K562 (cell line): ENCODE measurements at regions not wholly inside any gene's neighbourhood (a gene's known extent, or its start where the extent isn't known, plus 50 kb on each side); places are given as distances from the start of the nearest gene placed in this dataset.

Experiments used
- ATAC-seq: fragments of 200-7000 bp; cut with Tn5 transposase; 3 replicates; pipeline ENCODE4 v1.9.1; 2020; ENCODE audit warnings: moderate library complexity
- BruUV-seq: library from RNA; stranded (reverse); fragments of 400-500 nt; replicated peaks from 2 replicates; lab custom pipeline; 2021; lab: Mats Ljungman, UMichigan
- CTCF ChIA-PET: fragments of 300-600 bp; formaldehyde crosslinking; extraction: SDS; loops from one replicate; lab custom pipeline; 2021; ENCODE audit warnings: low intra/inter-chr PET ratio; lab: Yijun Ruan, JAX
- POLR2A ChIA-PET: fragments of 300-600, 350-650 bp; sonication (Branson Sonifier 250); formaldehyde crosslinking; extraction: SDS; loops from one replicate; lab custom pipeline; 2021; ENCODE audit warnings: antibody characterized with exemption, inconsistent platforms; lab: Yijun Ruan, JAX
- DNase-seq, 4 experiments: peaks; one replicate each; pipeline versions ENCODE4 v3.0.0 to v3.0.0-alpha.2; 2011 to 2018; ENCODE audit warnings: low spot score in 3 of 4, mixed read lengths in 3 of 4; ENCODE audit errors: extremely low read depth in 1 of 4
- FAIRE-seq: peaks from 2 replicates; lab custom pipeline; 2011; peaks lifted over from hg19 to GRCh38; lab: Jason Lieb, UNC
- H2AFZ ChIP-seq: 2 replicates; pipeline ENCODE4 v1.6.0; 2011; ENCODE audit warnings: low read depth, low read length, control low read depth, inconsistent platforms
- H3K27ac ChIP-seq: fragments of 200-600 bp; 3 replicates; pipeline ENCODE4 v1.8.0; 2011; ENCODE audit warnings: low read depth, mild to moderate bottlenecking, control low read depth, inconsistent platforms, low read length, moderate library complexity, mixed read lengths; ENCODE audit errors: extremely low read depth
- H3K27me3 ChIP-seq, 2 experiments: fragments of 300-600 bp in 1 of 2; 2 replicates in 1 of 2; 3 replicates in 1 of 2; pipeline versions ENCODE4 v1.6.0 to v1.8.0; 2011; ENCODE audit warnings: inconsistent platforms in 2 of 2, low read length in 2 of 2, mild to moderate bottlenecking in 1 of 2, mixed read lengths in 1 of 2, moderate library complexity in 1 of 2; ENCODE audit not compliant: control insufficient read depth in 2 of 2, insufficient read depth in 2 of 2
- H3K36me3 ChIP-seq: fragments of 300-600 bp; 3 replicates; pipeline ENCODE4 v1.8.0; 2011; ENCODE audit warnings: mild to moderate bottlenecking, low read length, inconsistent platforms; ENCODE audit not compliant: control insufficient read depth, insufficient read depth
- H3K4me1 ChIP-seq, 2 experiments: fragments of 200-600 bp in 1 of 2; replicated peaks in 1 of 2; 2 replicates in 1 of 2; 3 replicates in 1 of 2; pipeline versions ENCODE4 v1.5.1 to v1.8.0; 2011; ENCODE audit warnings: inconsistent platforms in 2 of 2, low read length in 2 of 2, mild to moderate bottlenecking in 1 of 2, mixed read lengths in 1 of 2, moderate library complexity in 1 of 2; ENCODE audit not compliant: control insufficient read depth in 2 of 2, insufficient read depth in 2 of 2
- H3K4me2 ChIP-seq: 2 replicates; pipeline ENCODE4 v1.6.1; 2011; ENCODE audit warnings: low read length, control low read depth, inconsistent platforms, mixed read lengths; ENCODE audit not compliant: insufficient read depth
- H3K4me3 ChIP-seq: fragments of 200-600 bp; sonication (generic), shearing (Covaris generic); 2 replicates; pipeline ENCODE4 v1.5.1; 2016; ENCODE audit warnings: control low read depth, inconsistent platforms
- H3K79me2 ChIP-seq: fragments of 200-600 bp; 3 replicates; pipeline ENCODE4 v1.8.0; 2011; ENCODE audit warnings: low read length, inconsistent platforms; ENCODE audit not compliant: control insufficient read depth, insufficient read depth
- H3K9ac ChIP-seq, 2 experiments: 2 replicates each; pipeline versions ENCODE4 v1.6.0 to v1.6.1; 2011; ENCODE audit warnings: low read depth in 2 of 2, low read length in 2 of 2, control low read depth in 1 of 2, inconsistent platforms in 1 of 2, mild to moderate bottlenecking in 1 of 2, mixed read lengths in 1 of 2; ENCODE audit not compliant: insufficient read depth in 1 of 2
- H3K9me1 ChIP-seq: one replicate; pipeline ENCODE4 v1.6.0; 2011; ENCODE audit warnings: inconsistent platforms, mild to moderate bottlenecking, low read length, moderate library complexity; ENCODE audit not compliant: control insufficient read depth, insufficient read depth
- H3K9me3 ChIP-seq: replicated peaks from 2 replicates; pipeline ENCODE4 v1.5.1; 2011; ENCODE audit warnings: low read depth, low read length, inconsistent platforms; ENCODE audit not compliant: control insufficient read depth, insufficient read depth
- H4K20me1 ChIP-seq: replicated peaks from 2 replicates; pipeline ENCODE4 v1.6.1; 2011; ENCODE audit warnings: low read length, inconsistent platforms, mixed read lengths; ENCODE audit not compliant: control insufficient read depth, insufficient read depth
- CBX2 ChIP-seq: fragments of 200-600 bp; sonication (generic); IDR thresholded peaks from one replicate; pipeline ENCODE4 v1.6.1; 2012; ENCODE audit warnings: mild to moderate bottlenecking, low read length, inconsistent platforms; ENCODE audit not compliant: insufficient read depth, poor library complexity, severe bottlenecking
- CSDE1 ChIP-seq, 2 experiments: fragments of 450-650 bp; IDR thresholded peaks; 2 replicates each; pipeline ENCODE4 v1.6.1; 2016; ENCODE audit warnings: mild to moderate bottlenecking in 1 of 2
- MAFK ChIP-seq: IDR thresholded peaks from 2 replicates; pipeline ENCODE4 v1.6.1; 2011; ENCODE audit warnings: low read length, improper control_type of control experiment
- NFATC3 ChIP-seq: fragments of 450-650 bp; IDR thresholded peaks from 2 replicates; pipeline ENCODE4 v1.6.1; 2017; ENCODE audit warnings: mild to moderate bottlenecking
- NR2F6 ChIP-seq: fragments of 450-650 bp; formaldehyde crosslinking; IDR thresholded peaks from 2 replicates; pipeline ENCODE4 v1.4.0; 2020; ENCODE audit warnings: mild to moderate bottlenecking
- RFX1 ChIP-seq: fragments of 450-650 bp; IDR thresholded peaks from 2 replicates; pipeline ENCODE4 v1.6.1; 2016; ENCODE audit warnings: mild to moderate bottlenecking, moderate library complexity
- RHOXF2B ChIP-seq: fragments of 250-450 bp; sonication (Bioruptor Pico); conservative IDR thresholded peaks from 2 replicates; pipeline ENCODE4 v1.5.1; 2021
- TRIM28 ChIP-seq: fragments of 450-650 bp; IDR thresholded peaks from 2 replicates; pipeline ENCODE4 v1.6.1; 2017
- ZNF174 ChIP-seq: fragments of 250-450 bp; sonication (Bioruptor Pico); IDR thresholded peaks from 2 replicates; pipeline ENCODE4 v1.4.0; 2020; ENCODE audit warnings: mild to moderate bottlenecking
- WGBS: fragments of 100-300 bp; shearing (Covaris generic); methylation state at CpG from one replicate; pipeline ENCODE4 v1.1.6; 2016; ENCODE audit warnings: low coverage, mixed read lengths; ENCODE audit not compliant: insufficient coverage; ENCODE audit errors: missing lambda C conversion rate; 5-methylcytosine and 5-hydroxymethylcytosine counted together
- in situ Hi-C: fragments of 300-500 bp; cut with MboI; formaldehyde crosslinking; loops from 4 replicates; pipeline ENCODE4 v1.15.0; 2018; ENCODE audit warnings: inconsistent platforms, mixed read lengths
- intact Hi-C: fragments of 100-400 bp; cut with micrococcal nuclease; formaldehyde crosslinking; loops from 2 replicates; pipeline ENCODE4 v1.14.2; 2022

- TF ChIP-seq ZNF174 (CRISPR knock-in tag) (no peak), RHOXF2B (CRISPR knock-in tag) (no peak)
- TF ChIP-seq, all 486 proteins: peak for 0
Measured at GRCh38 chr22:46055181-46055875, 78.4 kb upstream of the WNT7B start (continued).

- H3K27me3 ChIP-seq, result peaks cover 0 to 4% of the 10 kb centered on the region in 2 experiments; a peak in 1 of 5 replicates
- peaks cover 4 to 23% of the 10 kb centered on the region in 2 experiments; a peak in 3 of 5 replicates for H3K4me1 ChIP-seq
- ATAC-seq, result no peak
- ChIA-PET POLR2A (interaction anchor here (0.9 to 1.1 kb wide), 2 partner anchors 15 to 21 kb away, joined by 3 to 5 read pairs; no protein-coding TSS in a partner anchor), CTCF (no interaction called here)
- H3K36me3 ChIP-seq, result no peaks in the 10 kb centered on the region
- H3K4me2 ChIP-seq, result no peak overlapping the region
- WGBS, result 47% methylated on average over 15 of the region's 19 CpGs
- no peak overlapping the region for H3K9ac ChIP-seq
- H3K4me3 ChIP-seq, result no peak overlapping the region
- BruUV-seq, result no TSS peak
- H4K20me1 ChIP-seq, result no peaks in the 10 kb centered on the region
- no peak for DNase-seq
- TF ChIP-seq NR2F6 (CRISPR knock-in tag) (no peak), RFX1 (no peak), CBX2 (no peak), MAFK (no peak), CSDE1 (IDR thresholded peaks at IDR 0.05) (no peak), TRIM28 (no peak), NFATC3 (no peak)
- in situ Hi-C loops, result no loop called here
- intact Hi-C loops, result no loop called here
- no peaks in the 10 kb centered on the region for H3K9me3 ChIP-seq
- H3K27ac ChIP-seq, result no peak overlapping the region
- no peaks in the 10 kb centered on the region for H3K79me2 ChIP-seq
- FAIRE-seq, result no peak
- no peak overlapping the region for H2AFZ ChIP-seq
- no peaks in the 10 kb centered on the region for H3K9me1 ChIP-seq
Measured at GRCh38 chr22:46055911-46056545, 79.1 kb upstream of the WNT7B start.
